Neural progenitor cell (in vitro differentiated cells): ENCODE measurements at regions not wholly inside any gene's neighbourhood (a gene's known extent, or its start where the extent isn't known, plus 50 kb on each side); places are given as distances from the start of the nearest gene placed in this dataset.

Experiments
- EZH2 ChIP-seq: fragments of 200-600 bp; sonication (generic); IDR thresholded peaks from 2 replicates; pipeline ENCODE4 v1.6.1; 2017; ENCODE audit warnings: antibody characterized with exemption, mild to moderate bottlenecking, moderate library complexity
- TF ChIP-seq, protein P1 (sequence below): fragments of 200-600 bp; sonication (generic); IDR thresholded peaks from 2 replicates; pipeline ENCODE4 v1.5.1; 2017; ENCODE audit warnings: antibody characterized with exemption, mild to moderate bottlenecking

DNA sequence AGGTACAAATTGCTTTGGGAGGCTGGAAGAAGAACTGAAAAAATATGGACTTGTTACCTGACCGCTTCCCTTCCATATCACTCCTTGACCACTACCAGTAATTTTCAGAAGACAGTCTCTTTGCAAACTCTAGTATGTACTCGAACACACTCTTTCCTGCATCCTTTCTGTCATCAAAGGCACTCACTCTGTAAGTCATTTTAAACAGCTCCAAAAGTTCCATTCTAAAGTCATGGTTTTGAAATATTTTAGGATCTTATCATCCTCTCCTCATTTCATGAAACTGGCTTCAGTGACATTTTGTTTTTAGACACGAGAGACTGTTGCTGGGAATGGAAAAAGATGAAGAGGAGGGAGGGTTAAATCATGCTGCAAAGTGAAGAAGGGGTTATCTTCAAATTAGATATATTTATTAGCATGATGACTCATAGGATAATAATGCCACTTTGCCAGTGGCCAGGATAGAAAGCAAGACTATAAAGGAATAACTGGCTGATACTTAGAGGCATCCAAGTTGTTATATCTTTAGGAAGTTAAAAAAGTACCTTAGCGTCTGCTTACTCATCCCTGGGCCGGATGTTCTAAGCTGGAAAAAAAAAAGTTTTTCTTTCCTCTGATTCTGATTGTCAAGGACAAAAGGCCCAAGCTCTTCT lies 549.3 kb downstream of the METTL15 start:
- no peak for TF ChIP-seq EZH2
- TF ChIP-seq, protein P1, sequence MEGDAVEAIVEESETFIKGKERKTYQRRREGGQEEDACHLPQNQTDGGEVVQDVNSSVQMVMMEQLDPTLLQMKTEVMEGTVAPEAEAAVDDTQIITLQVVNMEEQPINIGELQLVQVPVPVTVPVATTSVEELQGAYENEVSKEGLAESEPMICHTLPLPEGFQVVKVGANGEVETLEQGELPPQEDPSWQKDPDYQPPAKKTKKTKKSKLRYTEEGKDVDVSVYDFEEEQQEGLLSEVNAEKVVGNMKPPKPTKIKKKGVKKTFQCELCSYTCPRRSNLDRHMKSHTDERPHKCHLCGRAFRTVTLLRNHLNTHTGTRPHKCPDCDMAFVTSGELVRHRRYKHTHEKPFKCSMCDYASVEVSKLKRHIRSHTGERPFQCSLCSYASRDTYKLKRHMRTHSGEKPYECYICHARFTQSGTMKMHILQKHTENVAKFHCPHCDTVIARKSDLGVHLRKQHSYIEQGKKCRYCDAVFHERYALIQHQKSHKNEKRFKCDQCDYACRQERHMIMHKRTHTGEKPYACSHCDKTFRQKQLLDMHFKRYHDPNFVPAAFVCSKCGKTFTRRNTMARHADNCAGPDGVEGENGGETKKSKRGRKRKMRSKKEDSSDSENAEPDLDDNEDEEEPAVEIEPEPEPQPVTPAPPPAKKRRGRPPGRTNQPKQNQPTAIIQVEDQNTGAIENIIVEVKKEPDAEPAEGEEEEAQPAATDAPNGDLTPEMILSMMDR, result no peak
